Suprapubic skin (tissue), 4 donors: ENCODE measurements at regions not wholly inside any gene's neighbourhood (a gene's known extent, or its start where the extent isn't known, plus 50 kb on each side); places are given as distances from the start of the nearest gene placed in this dataset.
"Not testable (repeated sequence)": the region's sequence is repeated elsewhere in the genome, so short reads cannot be mapped to it uniquely, and the experiment has no call there.

Source experiments
- DNase-seq, 2 donors: peaks; one replicate each; pipeline ENCODE4 v3.0.0-alpha.2; 2019; ENCODE audit warnings: low spot score in 2 of 2
- H3K27ac ChIP-seq: fragments of 200-600 bp; sonication (generic); one replicate; pipeline ENCODE4 v1.5.1; 2019
- H3K27me3 ChIP-seq: fragments of 200-600 bp; sonication (generic); one replicate; pipeline ENCODE4 v1.5.1; 2019
- H3K36me3 ChIP-seq: fragments of 200-600 bp; sonication (generic); one replicate; pipeline ENCODE4 v1.5.1; 2019
- H3K4me1 ChIP-seq: fragments of 200-600 bp; sonication (generic); one replicate; pipeline ENCODE4 v1.5.1; 2019
- H3K4me3 ChIP-seq: fragments of 200-600 bp; sonication (generic); one replicate; pipeline ENCODE4 v1.5.1; 2019; ENCODE audit warnings: mild to moderate bottlenecking
- H3K9me3 ChIP-seq: fragments of 200-600 bp; sonication (generic); one replicate; pipeline ENCODE4 v1.5.1; 2019
- EP300 ChIP-seq: sonication (generic); formaldehyde crosslinking; IDR thresholded peaks from one replicate; pipeline ENCODE4 v1.6.1; 2017; ENCODE audit warnings: antibody characterized with exemption
- POLR2A ChIP-seq, 2 donors: fragments of 450-650 bp; IDR thresholded peaks; one replicate each; pipeline ENCODE4 v1.6.1; 2017; ENCODE audit warnings: antibody characterized with exemption in 2 of 2, mild to moderate bottlenecking in 2 of 2, moderate library complexity in 2 of 2
- POLR2AphosphoS5 ChIP-seq, 3 donors: sonication (generic); formaldehyde crosslinking; IDR thresholded peaks; one replicate each; pipeline ENCODE4 v1.6.1; 2017; ENCODE audit warnings: antibody characterized with exemption in 3 of 3
- WGBS: methylation state at CpG from one replicate; pipeline ENCODE4 v1.1.5; 2018; 5-methylcytosine and 5-hydroxymethylcytosine counted together
- TF ChIP-seq, protein P1 (sequence below), 2 donors: fragments of 200-600 bp in 1 of 2; fragments of 450-650 bp in 1 of 2; sonication (generic) in 1 of 2; IDR thresholded peaks; one replicate each; pipeline ENCODE4 v1.5.1; 2016 to 2019; ENCODE audit warnings: antibody characterized with exemption in 2 of 2, mild to moderate bottlenecking in 1 of 2, moderate library complexity in 1 of 2

DNA sequence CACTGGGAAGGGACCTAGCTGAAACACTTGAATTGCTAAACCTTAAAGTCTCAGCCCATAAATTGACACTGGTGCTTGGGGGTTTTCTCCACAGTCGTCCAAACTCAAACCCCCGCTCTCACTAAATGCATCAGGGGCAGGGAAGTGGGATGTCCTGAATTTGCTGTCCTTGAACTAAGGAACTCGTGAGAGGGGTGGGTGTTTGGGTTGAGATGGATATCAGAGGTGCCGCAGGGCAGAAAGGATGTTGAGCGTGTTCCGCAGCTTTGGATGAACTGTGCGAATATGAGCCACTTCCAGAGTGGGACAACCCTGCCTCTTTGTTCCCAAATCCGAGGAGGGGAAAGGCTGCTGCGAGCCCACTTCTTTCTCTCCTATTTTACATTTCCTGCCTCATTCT is 90.3 kb upstream of the LYZL2 start:
- no peaks in the 10 kb centered on the region for H3K9me3 ChIP-seq
- 41% methylated on average over 9 of the region's 9 CpGs for WGBS
- no peak overlapping the region for H3K4me3 ChIP-seq
- TF ChIP-seq, protein P1, sequence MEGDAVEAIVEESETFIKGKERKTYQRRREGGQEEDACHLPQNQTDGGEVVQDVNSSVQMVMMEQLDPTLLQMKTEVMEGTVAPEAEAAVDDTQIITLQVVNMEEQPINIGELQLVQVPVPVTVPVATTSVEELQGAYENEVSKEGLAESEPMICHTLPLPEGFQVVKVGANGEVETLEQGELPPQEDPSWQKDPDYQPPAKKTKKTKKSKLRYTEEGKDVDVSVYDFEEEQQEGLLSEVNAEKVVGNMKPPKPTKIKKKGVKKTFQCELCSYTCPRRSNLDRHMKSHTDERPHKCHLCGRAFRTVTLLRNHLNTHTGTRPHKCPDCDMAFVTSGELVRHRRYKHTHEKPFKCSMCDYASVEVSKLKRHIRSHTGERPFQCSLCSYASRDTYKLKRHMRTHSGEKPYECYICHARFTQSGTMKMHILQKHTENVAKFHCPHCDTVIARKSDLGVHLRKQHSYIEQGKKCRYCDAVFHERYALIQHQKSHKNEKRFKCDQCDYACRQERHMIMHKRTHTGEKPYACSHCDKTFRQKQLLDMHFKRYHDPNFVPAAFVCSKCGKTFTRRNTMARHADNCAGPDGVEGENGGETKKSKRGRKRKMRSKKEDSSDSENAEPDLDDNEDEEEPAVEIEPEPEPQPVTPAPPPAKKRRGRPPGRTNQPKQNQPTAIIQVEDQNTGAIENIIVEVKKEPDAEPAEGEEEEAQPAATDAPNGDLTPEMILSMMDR (IDR thresholded peaks at IDR 0.05) = no peak
- no peak for TF ChIP-seq POLR2A (IDR thresholded peaks at IDR 0.05)
- no peak for TF ChIP-seq EP300
- no peak for TF ChIP-seq POLR2AphosphoS5 (IDR thresholded peaks at IDR 0.05)
- DNase-seq = no peak
- H3K4me1 ChIP-seq = no peaks in the 10 kb centered on the region
- no peaks in the 10 kb centered on the region for H3K36me3 ChIP-seq
- H3K27me3 ChIP-seq = no peaks in the 10 kb centered on the region
- H3K27ac ChIP-seq = no peak overlapping the region

DNA sequence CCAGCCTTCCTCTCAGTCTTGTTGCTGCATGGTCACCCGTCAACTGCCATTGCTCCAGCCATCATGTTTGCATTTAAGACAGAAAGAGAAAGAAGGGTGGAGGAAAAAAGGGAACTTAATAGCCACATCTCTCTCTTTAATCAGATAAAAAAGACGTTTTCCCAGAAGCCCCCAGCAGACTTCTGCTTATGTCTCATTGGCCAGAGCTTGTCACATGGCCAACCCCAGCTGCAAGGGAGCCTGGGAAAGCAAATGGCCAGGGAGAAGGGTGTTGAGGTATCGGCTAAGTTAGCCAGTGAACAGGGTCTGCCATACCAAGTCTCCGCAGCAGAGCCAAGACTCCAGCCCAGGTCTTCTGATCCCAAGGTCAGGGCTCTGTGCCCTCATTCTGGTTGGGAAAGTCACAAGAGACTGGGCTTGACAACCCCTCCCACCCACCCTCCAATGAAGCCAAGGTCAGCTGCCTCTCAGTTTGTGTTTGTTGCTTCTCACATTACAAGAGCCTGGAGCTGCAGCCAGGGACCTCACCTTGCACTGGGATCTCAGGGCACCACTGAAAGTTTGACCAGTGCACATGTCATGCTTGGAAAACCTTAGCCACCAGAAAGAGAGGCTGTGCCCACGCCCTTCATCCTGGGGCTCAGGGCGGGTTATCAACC is 80.3 kb upstream of the LYZL2 start:
- 90% methylated on average over 6 of the region's 6 CpGs for WGBS
- no peaks in the 10 kb centered on the region for H3K36me3 ChIP-seq
- no peaks in the 10 kb centered on the region for H3K4me1 ChIP-seq

DNA sequence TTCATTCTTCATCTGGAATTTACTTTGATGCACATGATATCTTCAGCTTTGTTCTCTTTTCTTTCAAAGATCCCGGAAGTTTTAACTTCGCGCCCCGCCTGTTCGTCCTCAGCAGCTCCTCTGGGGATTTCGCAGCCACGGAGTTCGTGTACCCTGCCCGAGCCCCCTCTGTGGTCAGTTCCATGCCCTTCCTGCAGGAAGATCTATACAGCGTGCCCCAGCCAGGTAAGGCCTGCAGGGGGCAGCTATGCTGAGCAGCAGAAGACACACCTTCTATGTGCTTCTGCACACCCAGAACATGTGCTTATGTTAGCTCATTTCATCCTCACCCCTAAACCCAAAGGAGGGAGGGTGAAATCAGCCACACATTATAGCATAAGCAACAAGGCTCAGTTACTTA is 79.7 kb upstream of the LYZL2 start:
- 82% methylated on average over 10 of the region's 10 CpGs for WGBS
- Histone ChIP-seq H3K4me1 (no peaks in the 10 kb centered on the region), H3K27ac (no peak overlapping the region), H3K9me3 (no peaks in the 10 kb centered on the region), H3K36me3 (no peaks in the 10 kb centered on the region), H3K4me3 (no peak overlapping the region), H3K27me3 (peaks cover 4% of the 10 kb centered on the region)
- no peak for DNase-seq
- TF ChIP-seq POLR2AphosphoS5 (IDR thresholded peaks at IDR 0.05) (no peak), EP300 (no peak), POLR2A (IDR thresholded peaks at IDR 0.05) (no peak)
- TF ChIP-seq, protein P1 (IDR thresholded peaks at IDR 0.05) = no peak

More for the DNA sequence above, 80.3 kb upstream of the LYZL2 start:
- Histone ChIP-seq H3K27ac (no peak overlapping the region), H3K27me3 (peaks cover 4% of the 10 kb centered on the region), H3K9me3 (no peaks in the 10 kb centered on the region), H3K4me3 (no peak overlapping the region)
- TF ChIP-seq EP300 = no peak
- TF ChIP-seq POLR2A (IDR thresholded peaks at IDR 0.05) = no peak
- no peak for TF ChIP-seq POLR2AphosphoS5 (IDR thresholded peaks at IDR 0.05)
- no peak for DNase-seq

DNA sequence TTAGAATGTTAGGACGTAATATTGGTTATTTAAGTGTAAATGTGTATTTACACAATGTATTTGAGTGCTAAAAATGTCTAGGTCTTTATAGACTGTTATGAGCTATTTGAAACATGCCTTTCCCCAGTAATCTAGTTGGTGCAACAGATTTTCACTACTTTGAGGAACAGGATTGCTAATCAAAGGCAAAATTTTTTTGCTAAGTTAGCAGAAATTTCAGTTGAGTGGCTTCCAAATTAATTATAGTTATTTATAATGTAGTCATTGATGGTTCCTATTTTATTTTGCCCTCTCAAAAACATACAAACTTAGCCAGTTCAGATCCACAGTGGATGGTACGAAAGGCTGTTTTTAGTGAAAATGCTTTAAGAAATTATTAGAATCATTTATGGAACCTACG is 78.7 kb upstream of the LYZL2 start:
- no peak for TF ChIP-seq EP300
- 96% methylated on average over 3 of the region's 3 CpGs for WGBS
- Histone ChIP-seq H3K9me3 (no peaks in the 10 kb centered on the region), H3K27me3 (peaks cover 4% of the 10 kb centered on the region), H3K4me3 (no peak overlapping the region), H3K27ac (no peak overlapping the region), H3K4me1 (no peaks in the 10 kb centered on the region), H3K36me3 (no peaks in the 10 kb centered on the region)
- DNase-seq = no peak

DNA sequence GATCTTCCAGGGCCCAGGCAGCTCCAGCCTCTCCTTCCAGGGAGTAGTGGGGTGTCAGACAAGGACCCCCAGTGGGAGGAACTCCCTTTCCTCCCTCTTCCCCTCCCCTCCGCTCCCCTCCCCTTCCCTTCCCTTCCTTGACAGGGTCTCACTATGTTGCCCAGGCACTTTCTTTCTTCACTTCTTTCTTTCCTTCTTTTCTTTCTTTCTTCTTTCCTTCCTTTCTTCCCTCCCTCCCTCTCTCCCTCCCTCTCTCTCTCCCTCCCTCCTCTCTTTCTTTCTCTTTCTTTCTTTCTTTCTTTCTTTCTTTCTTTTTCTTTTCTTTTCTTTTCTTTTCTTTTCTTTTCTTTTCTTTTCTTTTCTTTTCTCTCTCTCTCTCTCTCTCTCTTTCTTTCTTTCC is 76.6 kb upstream of the LYZL2 start:
- not testable (repeated sequence) for H3K9me3 ChIP-seq, H3K4me1 ChIP-seq, H3K27ac ChIP-seq, H3K4me3 ChIP-seq, DNase-seq, H3K36me3 ChIP-seq, H3K27me3 ChIP-seq
- WGBS = 100% methylated on average over 1 of the region's 1 CpG

DNA sequence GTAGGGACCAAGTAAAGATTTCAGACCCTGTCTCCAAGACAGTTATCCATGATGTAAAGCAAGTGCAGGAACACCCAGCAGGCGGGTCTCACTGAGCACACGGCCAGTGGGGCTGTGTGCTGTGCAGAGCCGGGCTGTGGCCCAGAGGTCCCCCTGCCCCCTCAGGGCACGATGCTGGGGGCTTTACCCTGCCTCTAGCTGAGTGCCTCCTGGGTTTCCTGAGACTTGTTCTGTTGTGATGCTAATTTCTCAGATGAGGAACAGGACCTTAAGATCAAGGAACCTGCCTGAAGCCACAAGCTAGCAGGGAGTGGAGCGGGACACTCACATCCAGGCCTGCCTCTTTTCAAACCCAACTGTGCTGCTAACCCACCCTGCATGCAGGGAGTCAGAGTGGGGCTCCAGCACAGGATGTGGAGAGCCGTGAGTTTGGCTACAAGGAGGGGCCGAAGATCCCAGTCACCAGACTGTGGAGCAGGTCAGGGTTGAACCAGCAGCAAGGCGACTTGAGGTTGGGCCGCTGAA is 76.1 kb upstream of the LYZL2 start:
- H3K4me1 ChIP-seq = no peaks in the 10 kb centered on the region
- no peak overlapping the region for H3K4me3 ChIP-seq
- DNase-seq = no peak
- TF ChIP-seq, protein P1 (IDR thresholded peaks at IDR 0.05) = no peak
- TF ChIP-seq POLR2AphosphoS5 (IDR thresholded peaks at IDR 0.05) (no peak), EP300 (no peak), POLR2A (IDR thresholded peaks at IDR 0.05) (no peak)
- H3K27me3 ChIP-seq = peaks cover 2% of the 10 kb centered on the region
- H3K27ac ChIP-seq = no peak overlapping the region
- H3K36me3 ChIP-seq = no peaks in the 10 kb centered on the region
- H3K9me3 ChIP-seq = no peaks in the 10 kb centered on the region
- 54% methylated on average over 6 of the region's 9 CpGs for WGBS
